ENCODE measurements at regions not wholly inside any gene's neighbourhood (a gene's known extent, or its start where the extent isn't known, plus 50 kb on each side); places are given as distances from the start of the nearest gene placed in this dataset.

DNA sequence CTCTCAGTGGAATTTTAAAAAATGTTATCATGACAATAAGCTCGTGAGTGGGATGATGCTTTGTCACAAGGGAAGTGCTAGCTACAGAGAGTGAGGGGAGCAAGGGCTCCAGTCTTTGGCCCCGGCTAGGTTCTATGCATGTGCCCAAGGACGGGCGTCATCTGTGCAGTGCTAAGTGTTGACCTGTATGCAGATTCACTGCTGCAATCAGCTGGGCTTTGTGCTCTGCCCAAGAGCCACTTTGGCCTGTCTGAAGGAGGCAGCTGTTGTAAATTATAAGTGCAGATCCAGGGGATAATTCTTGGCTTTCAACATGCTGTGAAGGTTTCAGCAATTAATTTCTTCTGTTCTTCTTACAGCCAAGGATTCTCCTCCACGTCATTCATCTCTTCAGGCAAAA lies 268.6 kb downstream of the PSAT1 start:
- TF ChIP-seq, protein P1, sequence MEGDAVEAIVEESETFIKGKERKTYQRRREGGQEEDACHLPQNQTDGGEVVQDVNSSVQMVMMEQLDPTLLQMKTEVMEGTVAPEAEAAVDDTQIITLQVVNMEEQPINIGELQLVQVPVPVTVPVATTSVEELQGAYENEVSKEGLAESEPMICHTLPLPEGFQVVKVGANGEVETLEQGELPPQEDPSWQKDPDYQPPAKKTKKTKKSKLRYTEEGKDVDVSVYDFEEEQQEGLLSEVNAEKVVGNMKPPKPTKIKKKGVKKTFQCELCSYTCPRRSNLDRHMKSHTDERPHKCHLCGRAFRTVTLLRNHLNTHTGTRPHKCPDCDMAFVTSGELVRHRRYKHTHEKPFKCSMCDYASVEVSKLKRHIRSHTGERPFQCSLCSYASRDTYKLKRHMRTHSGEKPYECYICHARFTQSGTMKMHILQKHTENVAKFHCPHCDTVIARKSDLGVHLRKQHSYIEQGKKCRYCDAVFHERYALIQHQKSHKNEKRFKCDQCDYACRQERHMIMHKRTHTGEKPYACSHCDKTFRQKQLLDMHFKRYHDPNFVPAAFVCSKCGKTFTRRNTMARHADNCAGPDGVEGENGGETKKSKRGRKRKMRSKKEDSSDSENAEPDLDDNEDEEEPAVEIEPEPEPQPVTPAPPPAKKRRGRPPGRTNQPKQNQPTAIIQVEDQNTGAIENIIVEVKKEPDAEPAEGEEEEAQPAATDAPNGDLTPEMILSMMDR (IDR thresholded peaks at IDR 0.05; ENCODE audit: low read depth, low read length, missing control alignments), result no peak
- no peak overlapping the region for H3K4me3 ChIP-seq (ENCODE audit: low read depth, low read length)
- no peak for DNase-seq (ENCODE audit: low read depth)

- no peak overlapping the region for H3K4me3 ChIP-seq (ENCODE audit: low read depth, low read length)
- DNase-seq (ENCODE audit: low read depth), result no peak
- TF ChIP-seq, protein P1 (IDR thresholded peaks at IDR 0.05; ENCODE audit: low read depth, low read length, missing control alignments), result no peak
Measured at GRCh38 chr9:78566521-78566920, 269.6 kb downstream of the PSAT1 start.

DNA sequence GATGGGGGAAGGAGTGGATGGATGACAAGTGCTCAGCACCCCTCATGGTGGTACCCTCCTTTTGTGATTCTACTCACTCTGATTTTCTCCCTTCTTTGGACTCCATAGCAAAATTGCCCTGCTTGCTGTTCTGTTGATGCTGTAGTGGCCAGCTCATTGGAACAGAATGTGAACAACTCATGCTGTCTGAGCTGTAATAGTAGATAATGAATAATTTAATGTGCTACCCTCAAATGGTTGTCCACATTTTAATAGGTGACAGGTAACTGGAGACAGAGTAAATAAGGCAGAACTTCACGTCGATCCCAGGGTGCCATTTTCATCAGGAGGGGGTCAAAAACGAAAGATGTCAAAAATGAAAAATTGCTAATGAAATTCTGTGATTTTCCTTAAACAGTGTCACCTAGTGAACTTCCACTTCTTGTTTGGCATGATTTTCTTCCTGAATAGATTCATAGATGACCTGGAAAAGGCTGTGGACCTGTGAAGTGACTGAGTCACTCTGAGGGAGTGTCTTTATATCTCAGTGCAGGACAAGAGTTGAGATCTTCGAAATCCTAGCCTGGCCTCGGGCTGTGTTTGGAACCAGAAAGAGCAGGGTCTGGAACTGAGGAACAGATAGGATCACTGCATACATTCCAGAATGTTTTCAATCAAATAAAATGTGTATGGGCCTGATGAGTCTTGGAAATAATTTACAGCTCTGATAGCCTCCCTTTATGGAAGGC lies 270.2 kb downstream of the PSAT1 start:
- TF ChIP-seq, protein P1 (IDR thresholded peaks at IDR 0.05; ENCODE audit: low read depth, low read length, missing control alignments), result no peak
- no peak for DNase-seq (ENCODE audit: low read depth)
- H3K4me3 ChIP-seq (ENCODE audit: low read depth, low read length), result no peak overlapping the region

DNA sequence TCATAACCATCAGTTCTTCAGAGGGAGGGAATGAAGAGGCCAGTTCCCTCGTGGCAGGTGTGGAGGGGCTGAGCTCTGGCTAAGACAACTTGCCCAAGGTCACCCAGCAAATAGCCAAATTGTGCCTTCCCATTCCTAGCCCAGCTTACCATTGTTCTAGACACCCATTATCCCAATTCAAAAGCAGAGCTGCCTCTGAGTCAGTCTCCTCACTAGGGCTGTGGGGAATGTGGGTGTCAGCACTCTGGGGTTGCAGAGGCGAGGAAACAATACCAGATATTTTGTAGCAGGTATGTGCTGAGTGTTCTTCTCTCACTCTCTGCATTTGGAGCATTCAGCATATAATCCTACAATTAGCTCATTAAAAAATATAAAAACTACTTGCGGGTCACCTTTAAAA lies 270.8 kb downstream of the PSAT1 start:
- no peak overlapping the region for H3K4me3 ChIP-seq (ENCODE audit: low read depth, low read length)
- TF ChIP-seq, protein P1 (IDR thresholded peaks at IDR 0.05; ENCODE audit: low read depth, low read length, missing control alignments), result no peak
- DNase-seq (ENCODE audit: low read depth), result no peak

GRCh38 chr9:78568774-78569173 lies 271.8 kb downstream of the PSAT1 start:
- TF ChIP-seq, protein P1 (IDR thresholded peaks at IDR 0.05; ENCODE audit: low read depth, low read length, missing control alignments), result no peak
- H3K4me3 ChIP-seq (ENCODE audit: low read depth, low read length), result no peak overlapping the region
- no peak for DNase-seq (ENCODE audit: low read depth)

DNA sequence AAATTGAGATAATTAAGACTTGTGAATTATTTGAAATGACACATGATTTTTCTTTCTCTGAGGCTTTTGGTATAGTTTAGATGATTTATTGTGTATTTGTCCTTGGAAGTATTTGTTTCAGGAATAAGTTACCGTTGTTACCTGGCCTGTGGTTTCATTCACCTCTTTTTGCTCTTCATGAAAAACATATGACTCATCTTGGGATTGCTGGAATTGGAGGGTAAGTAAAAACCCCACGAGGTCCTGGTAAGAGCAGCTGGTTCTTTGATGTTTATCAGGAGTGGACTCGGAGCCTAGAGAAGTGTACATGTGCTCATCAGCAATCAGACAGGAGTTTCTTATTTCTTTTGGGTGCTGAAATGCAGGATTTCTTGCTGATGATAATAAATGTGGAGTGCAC lies 275.3 kb downstream of the PSAT1 start:
- no peak overlapping the region for H3K4me3 ChIP-seq (ENCODE audit: low read depth, low read length)
- no peak for DNase-seq (ENCODE audit: low read depth)
- TF ChIP-seq, protein P1 (IDR thresholded peaks at IDR 0.05; ENCODE audit: low read depth, low read length, missing control alignments), result no peak

- no peak overlapping the region for H3K4me3 ChIP-seq (ENCODE audit: low read depth, low read length)
- DNase-seq (ENCODE audit: low read depth), result no peak
- TF ChIP-seq, protein P1 (IDR thresholded peaks at IDR 0.05; ENCODE audit: low read depth, low read length, missing control alignments), result no peak
Measured at GRCh38 chr9:78573205-78573604, 276.3 kb downstream of the PSAT1 start.
